Astrocyte of the spinal cord (primary cell): ENCODE measurements at regions not wholly inside any gene's neighbourhood (a gene's known extent, or its start where the extent isn't known, plus 50 kb on each side); places are given as distances from the start of the nearest gene placed in this dataset.

ENCODE experiments used
- DNase-seq: peaks from one replicate; pipeline ENCODE4 v3.0.0; 2011; ENCODE audit warnings: low read depth, low spot score
- H3K4me3 ChIP-seq: 2 replicates; pipeline ENCODE4 v1.5.1; 2011; ENCODE audit warnings: low read depth, mild to moderate bottlenecking, low read length, moderate library complexity
- in situ Hi-C: cut with HindIII; loops from 2 replicates; pipeline ENCODE4 v1.10.0; 2017; ENCODE audit warnings: low sequenced_read_pairs
- TF ChIP-seq, protein P1 (sequence below): IDR thresholded peaks from 2 replicates; pipeline ENCODE4 v1.5.1; 2012; ENCODE audit warnings: low read depth, mild to moderate bottlenecking, low read length, inconsistent platforms

DNA sequence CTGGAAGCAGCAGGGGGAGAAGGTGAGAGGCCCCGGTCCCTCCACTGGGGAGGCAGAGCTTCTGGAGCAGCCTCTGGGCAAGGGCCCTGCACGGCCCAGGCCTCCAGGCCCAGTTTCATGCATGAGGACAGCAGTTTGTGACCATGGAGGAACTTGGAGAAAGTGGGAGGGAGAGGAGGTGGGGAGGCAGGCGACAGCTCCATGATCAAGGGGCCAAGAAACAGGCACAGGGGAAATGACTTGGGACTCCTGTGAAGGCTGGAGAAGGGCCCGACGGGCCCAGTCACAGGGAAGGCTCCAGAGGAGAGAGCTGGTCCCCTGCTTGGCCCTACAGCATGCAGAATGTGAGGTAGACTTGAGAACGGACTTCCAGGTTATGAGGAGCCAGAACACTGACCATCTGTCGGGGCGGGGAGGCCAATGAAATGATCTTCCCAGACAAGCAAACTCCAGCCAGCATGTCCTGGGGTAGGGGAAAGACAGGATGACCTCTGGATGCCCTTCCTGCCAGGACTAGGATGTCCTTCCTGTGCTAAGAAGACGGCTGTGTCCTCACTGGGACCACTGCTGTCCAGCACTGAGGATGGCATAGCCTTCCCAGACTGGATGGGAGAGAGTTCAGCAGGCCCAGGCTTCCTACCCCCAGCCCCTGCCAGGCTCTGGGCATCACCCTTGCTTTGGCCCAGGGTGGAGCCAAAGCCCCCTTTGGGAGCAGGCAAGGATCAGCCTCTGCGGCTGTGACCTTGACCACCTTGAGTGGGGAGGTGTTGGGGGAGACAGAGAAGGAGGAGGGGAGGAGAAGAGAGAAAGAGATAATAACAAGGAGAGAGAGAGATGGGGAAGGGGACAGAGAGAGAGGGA lies 548.2 kb downstream of the PTPRU start:
- TF ChIP-seq, protein P1, sequence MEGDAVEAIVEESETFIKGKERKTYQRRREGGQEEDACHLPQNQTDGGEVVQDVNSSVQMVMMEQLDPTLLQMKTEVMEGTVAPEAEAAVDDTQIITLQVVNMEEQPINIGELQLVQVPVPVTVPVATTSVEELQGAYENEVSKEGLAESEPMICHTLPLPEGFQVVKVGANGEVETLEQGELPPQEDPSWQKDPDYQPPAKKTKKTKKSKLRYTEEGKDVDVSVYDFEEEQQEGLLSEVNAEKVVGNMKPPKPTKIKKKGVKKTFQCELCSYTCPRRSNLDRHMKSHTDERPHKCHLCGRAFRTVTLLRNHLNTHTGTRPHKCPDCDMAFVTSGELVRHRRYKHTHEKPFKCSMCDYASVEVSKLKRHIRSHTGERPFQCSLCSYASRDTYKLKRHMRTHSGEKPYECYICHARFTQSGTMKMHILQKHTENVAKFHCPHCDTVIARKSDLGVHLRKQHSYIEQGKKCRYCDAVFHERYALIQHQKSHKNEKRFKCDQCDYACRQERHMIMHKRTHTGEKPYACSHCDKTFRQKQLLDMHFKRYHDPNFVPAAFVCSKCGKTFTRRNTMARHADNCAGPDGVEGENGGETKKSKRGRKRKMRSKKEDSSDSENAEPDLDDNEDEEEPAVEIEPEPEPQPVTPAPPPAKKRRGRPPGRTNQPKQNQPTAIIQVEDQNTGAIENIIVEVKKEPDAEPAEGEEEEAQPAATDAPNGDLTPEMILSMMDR, result no peak
- no peak for DNase-seq
- no peak overlapping the region for H3K4me3 ChIP-seq
- in situ Hi-C loops, result no loop called here

- TF ChIP-seq, protein P1, result no peak
Observed at GRCh38 chr1:29783508-29784275, 547.4 kb downstream of the PTPRU start.

DNA sequence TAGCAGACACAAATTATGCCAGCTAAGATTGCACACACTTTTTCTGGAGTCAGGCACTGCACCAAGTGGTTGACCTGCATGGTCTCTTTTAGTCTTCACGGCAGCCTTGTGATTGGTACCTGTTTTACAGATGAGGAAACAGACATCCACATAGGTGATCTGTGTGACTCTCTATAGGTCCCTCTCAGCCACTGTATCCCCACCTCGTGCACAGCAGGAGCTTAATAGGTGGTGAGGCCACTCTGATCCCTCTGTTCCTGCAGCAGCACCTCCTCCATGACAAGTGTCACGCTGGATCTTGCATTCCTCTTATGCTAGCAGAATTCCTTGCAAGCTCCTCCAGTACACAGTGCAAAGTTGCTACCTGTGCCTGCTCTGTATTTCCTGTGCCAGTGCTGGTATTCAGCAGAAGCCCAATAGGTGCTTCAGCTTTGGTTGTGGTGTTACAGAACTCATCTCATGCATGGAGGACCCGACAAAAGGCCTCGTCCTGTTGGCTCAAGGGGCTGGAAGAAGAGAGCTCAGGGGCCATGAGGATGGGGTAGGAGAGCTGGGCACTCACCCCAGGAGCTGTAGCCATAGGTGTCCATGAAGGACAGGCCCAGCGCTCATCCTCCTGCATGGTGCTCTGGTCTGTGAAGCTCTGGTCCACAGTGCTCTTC lies 546.7 kb downstream of the PTPRU start:
- H3K4me3 ChIP-seq, result no peak overlapping the region
- no peak for DNase-seq
- TF ChIP-seq, protein P1, result no peak
- in situ Hi-C loops, result no loop called here

More at GRCh38 chr1:29783508-29784275, 547.4 kb downstream of the PTPRU start:
- DNase-seq, result no peak
- H3K4me3 ChIP-seq, result no peak overlapping the region
- in situ Hi-C loops, result no loop called here

DNA sequence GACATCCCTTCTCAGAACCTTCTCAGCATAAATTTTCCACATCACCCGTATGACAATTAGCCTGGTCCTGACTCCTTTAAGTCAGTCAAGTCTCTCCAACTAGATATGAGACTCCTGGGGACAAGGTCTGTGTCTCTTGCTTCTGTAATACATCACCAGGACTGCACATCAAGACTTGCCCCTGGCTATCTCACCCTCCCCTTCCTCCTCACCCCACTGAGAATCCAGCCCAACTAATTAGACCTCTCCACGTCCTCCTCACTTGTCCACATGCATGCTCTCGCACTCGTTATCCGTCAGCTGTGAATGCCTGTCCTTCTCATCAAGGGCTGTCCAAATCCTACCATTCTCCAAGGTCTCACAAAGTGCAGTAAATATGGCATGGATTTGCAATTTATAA lies 542.8 kb downstream of the PTPRU start:
- no peak overlapping the region for H3K4me3 ChIP-seq
- in situ Hi-C loops, result no loop called here
- TF ChIP-seq, protein P1, result no peak
- DNase-seq, result no peak

DNA sequence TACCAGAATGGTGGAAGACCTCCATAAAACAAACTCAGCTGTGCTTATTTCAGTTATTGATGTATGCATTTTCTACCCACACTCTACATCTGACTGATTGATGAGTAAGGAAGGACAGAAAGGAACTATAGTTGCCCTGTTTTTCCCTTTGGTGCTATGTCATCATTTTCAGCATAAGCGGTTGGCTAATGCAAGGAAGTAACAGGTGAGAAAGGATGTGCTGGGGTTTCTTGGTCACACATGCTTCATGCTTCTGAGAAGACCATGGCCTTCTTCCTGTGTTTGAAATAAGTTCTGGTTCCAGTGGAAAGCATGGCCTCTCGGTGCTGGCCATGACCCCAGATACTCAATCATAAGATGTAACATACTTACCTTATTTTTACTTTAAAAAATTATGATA lies 541.2 kb downstream of the PTPRU start:
- in situ Hi-C loops, result no loop called here
- DNase-seq, result no peak
- no peak overlapping the region for H3K4me3 ChIP-seq
- TF ChIP-seq, protein P1, result no peak

- no peak for DNase-seq
- no peak overlapping the region for H3K4me3 ChIP-seq
- in situ Hi-C loops, result no loop called here
- TF ChIP-seq, protein P1, result no peak
Observed at GRCh38 chr1:29774355-29774754, 538.0 kb downstream of the PTPRU start.
